GM21515 (cell line): ENCODE measurements at regions not wholly inside any gene's neighbourhood (a gene's known extent, or its start where the extent isn't known, plus 50 kb on each side); places are given as distances from the start of the nearest gene placed in this dataset.

ENCODE experiments used
- ATAC-seq: cut with Tn5 transposase; IDR thresholded peaks from one replicate; pipeline ENCODE4 v1.9.1; 2021; ENCODE audit not compliant: unreplicated experiment

- no peak for ATAC-seq
Observed at GRCh38 chr15:91549581-91549980, 303.9 kb upstream of the SLCO3A1 start.

GRCh38 chr15:91552555-91552954 lies 301.0 kb upstream of the SLCO3A1 start:
- no peak for ATAC-seq

- ATAC-seq: no peak
Observed at GRCh38 chr15:91553196-91553854, 300.2 kb upstream of the SLCO3A1 start.

GRCh38 chr15:91555312-91555711 lies 298.2 kb upstream of the SLCO3A1 start:
- ATAC-seq: no peak

GRCh38 chr15:91556926-91557325 lies 296.6 kb upstream of the SLCO3A1 start:
- no peak for ATAC-seq

GRCh38 chr15:91559066-91559465 lies 294.4 kb upstream of the SLCO3A1 start:
- no peak for ATAC-seq

- ATAC-seq: no peak
Observed at GRCh38 chr15:91561371-91562100, 292.0 kb upstream of the SLCO3A1 start.

- ATAC-seq: no peak
Observed at GRCh38 chr15:91562698-91563097, 290.8 kb upstream of the SLCO3A1 start.

- ATAC-seq: no peak
Observed at GRCh38 chr15:91564631-91565030, 288.9 kb upstream of the SLCO3A1 start.

- ATAC-seq: no peak
Observed at GRCh38 chr15:91566141-91566540, 287.4 kb upstream of the SLCO3A1 start.

- ATAC-seq: no peak
Observed at GRCh38 chr15:91568036-91568435, 285.5 kb upstream of the SLCO3A1 start.

GRCh38 chr15:91572110-91572509 lies 281.4 kb upstream of the SLCO3A1 start:
- ATAC-seq: no peak

GRCh38 chr15:91576096-91576495 lies 277.4 kb upstream of the SLCO3A1 start:
- no peak for ATAC-seq

GRCh38 chr15:91578511-91578910 lies 275.0 kb upstream of the SLCO3A1 start:
- ATAC-seq: no peak

- no peak for ATAC-seq
Observed at GRCh38 chr15:91584895-91585294, 268.6 kb upstream of the SLCO3A1 start.

- no peak for ATAC-seq
Observed at GRCh38 chr15:91586560-91586959, 266.9 kb upstream of the SLCO3A1 start.

- no peak for ATAC-seq
Observed at GRCh38 chr15:91589360-91589759, 264.1 kb upstream of the SLCO3A1 start.

- no peak for ATAC-seq
Observed at GRCh38 chr15:91592567-91592966, 260.9 kb upstream of the SLCO3A1 start.

GRCh38 chr15:91593067-91593466 lies 260.4 kb upstream of the SLCO3A1 start:
- ATAC-seq: no peak

- ATAC-seq: no peak
Observed at GRCh38 chr15:91593653-91594052, 259.9 kb upstream of the SLCO3A1 start.

GRCh38 chr15:91599261-91599660 lies 254.2 kb upstream of the SLCO3A1 start:
- ATAC-seq: no peak

GRCh38 chr15:91603384-91604080 lies 250.0 kb upstream of the SLCO3A1 start:
- no peak for ATAC-seq
